Activated T-helper 1 cell treated with anti-CD3 and anti-CD28 coated beads, Interleukin-12 subunit alpha, Interleukin-12 subunit beta, Interleukin-2, Interleukin-4 antibody, amounts not matched to agents 30 ng/mL and 10 ng/mL and 1 ng/mL, durations not matched to agents 14 hours and 24 hours and 36 hours (primary cell): ENCODE measurements at regions not wholly inside any gene's neighbourhood (a gene's known extent, or its start where the extent isn't known, plus 50 kb on each side); places are given as distances from the start of the nearest gene placed in this dataset.

Experiments
- DNase-seq: peaks from one replicate; pipeline ENCODE4 v3.0.0; 2021; ENCODE audit warnings: low spot score
- H3K27ac Mint-ChIP-seq: one replicate; pipeline ENCODE4 v1.8.0; 2021; ENCODE audit warnings: mild to moderate bottlenecking, mixed read lengths
- H3K27me3 Mint-ChIP-seq: one replicate; pipeline ENCODE4 v1.8.0; 2022; ENCODE audit warnings: mild to moderate bottlenecking, moderate library complexity, mixed read lengths; ENCODE audit not compliant: insufficient read depth
- H3K36me3 Mint-ChIP-seq: one replicate; pipeline ENCODE4 v1.8.0; 2021; ENCODE audit warnings: low read depth, mixed read lengths
- H3K4me1 Mint-ChIP-seq: one replicate; pipeline ENCODE4 v1.8.0; 2021; ENCODE audit warnings: low read depth, mixed read lengths
- H3K4me3 Mint-ChIP-seq: one replicate; pipeline ENCODE4 v1.8.0; 2021; ENCODE audit warnings: mild to moderate bottlenecking, moderate library complexity, mixed read lengths
- H3K9me3 Mint-ChIP-seq: one replicate; pipeline ENCODE4 v1.8.0; 2021; ENCODE audit warnings: mixed read lengths
- intact Hi-C: fragments of 100-400 bp; cut with micrococcal nuclease; formaldehyde crosslinking; loops from one replicate; pipeline ENCODE4 v1.15.1; 2024

- Mint-ChIP-seq H3K9me3 (no peaks in the 10 kb centered on the region), H3K4me1 (no peaks in the 10 kb centered on the region), H3K4me3 (no peak overlapping the region), H3K27me3 (no peaks in the 10 kb centered on the region), H3K36me3 (no peaks in the 10 kb centered on the region), H3K27ac (no peak overlapping the region)
- DNase-seq = no peak
- intact Hi-C loops = no loop called here
These were observed 600.8 kb upstream of the ZNF385D start for GRCh38 chr3:22351806-22352205.

GRCh38 chr3:22353126-22353525 is 602.1 kb upstream of the ZNF385D start:
- DNase-seq = no peak
- Mint-ChIP-seq H3K36me3 (no peaks in the 10 kb centered on the region), H3K4me1 (no peaks in the 10 kb centered on the region)

GRCh38 chr3:22358334-22358733 is 607.3 kb upstream of the ZNF385D start:
- intact Hi-C loops = no loop called here
- no peaks in the 10 kb centered on the region for H3K27me3 Mint-ChIP-seq
- H3K9me3 Mint-ChIP-seq = no peaks in the 10 kb centered on the region
- no peaks in the 10 kb centered on the region for H3K4me1 Mint-ChIP-seq
- no peak overlapping the region for H3K4me3 Mint-ChIP-seq
- H3K27ac Mint-ChIP-seq = no peak overlapping the region
- no peaks in the 10 kb centered on the region for H3K36me3 Mint-ChIP-seq
- DNase-seq = no peak

More at GRCh38 chr3:22353126-22353525, 602.1 kb upstream of the ZNF385D start:
- Mint-ChIP-seq H3K4me3 (no peak overlapping the region), H3K27ac (no peak overlapping the region), H3K9me3 (no peaks in the 10 kb centered on the region), H3K27me3 (no peaks in the 10 kb centered on the region)
- intact Hi-C loops = no loop called here

- Mint-ChIP-seq H3K4me1 (no peaks in the 10 kb centered on the region), H3K27me3 (no peaks in the 10 kb centered on the region), H3K9me3 (no peaks in the 10 kb centered on the region), H3K36me3 (no peaks in the 10 kb centered on the region), H3K27ac (no peak overlapping the region), H3K4me3 (no peak overlapping the region)
- no peak for DNase-seq
- intact Hi-C loops = no loop called here
These were observed 609.2 kb upstream of the ZNF385D start for GRCh38 chr3:22360164-22360563.

GRCh38 chr3:22360970-22361369 is 610.0 kb upstream of the ZNF385D start:
- H3K27ac Mint-ChIP-seq = no peak overlapping the region
- H3K4me3 Mint-ChIP-seq = no peak overlapping the region
- H3K9me3 Mint-ChIP-seq = no peaks in the 10 kb centered on the region
- intact Hi-C loops = no loop called here
- DNase-seq = no peak
- H3K36me3 Mint-ChIP-seq = no peaks in the 10 kb centered on the region
- no peaks in the 10 kb centered on the region for H3K4me1 Mint-ChIP-seq
- H3K27me3 Mint-ChIP-seq = no peaks in the 10 kb centered on the region

- no peak overlapping the region for H3K4me3 Mint-ChIP-seq
- intact Hi-C loops = no loop called here
- H3K4me1 Mint-ChIP-seq = no peaks in the 10 kb centered on the region
- no peak overlapping the region for H3K27ac Mint-ChIP-seq
- H3K36me3 Mint-ChIP-seq = no peaks in the 10 kb centered on the region
- H3K9me3 Mint-ChIP-seq = no peaks in the 10 kb centered on the region
- DNase-seq = no peak
- H3K27me3 Mint-ChIP-seq = no peaks in the 10 kb centered on the region
These were observed 610.5 kb upstream of the ZNF385D start for GRCh38 chr3:22361521-22361920.

- DNase-seq = no peak
- no peak overlapping the region for H3K4me3 Mint-ChIP-seq
- H3K36me3 Mint-ChIP-seq = no peaks in the 10 kb centered on the region
- no peaks in the 10 kb centered on the region for H3K27me3 Mint-ChIP-seq
- no peak overlapping the region for H3K27ac Mint-ChIP-seq
- H3K9me3 Mint-ChIP-seq = no peaks in the 10 kb centered on the region
- H3K4me1 Mint-ChIP-seq = no peaks in the 10 kb centered on the region
- intact Hi-C loops = no loop called here
These were observed 613.8 kb upstream of the ZNF385D start for GRCh38 chr3:22364851-22365250.

GRCh38 chr3:22366781-22367180 is 615.8 kb upstream of the ZNF385D start:
- Mint-ChIP-seq H3K9me3 (no peaks in the 10 kb centered on the region), H3K27me3 (peaks cover 5% of the 10 kb centered on the region), H3K27ac (no peak overlapping the region), H3K4me1 (no peaks in the 10 kb centered on the region), H3K36me3 (no peaks in the 10 kb centered on the region), H3K4me3 (no peak overlapping the region)
- intact Hi-C loops = no loop called here
- DNase-seq = no peak

- Mint-ChIP-seq H3K36me3 (no peaks in the 10 kb centered on the region), H3K9me3 (no peaks in the 10 kb centered on the region), H3K27me3 (peaks cover 14% of the 10 kb centered on the region), H3K27ac (no peak overlapping the region), H3K4me1 (no peaks in the 10 kb centered on the region), H3K4me3 (no peak overlapping the region)
- DNase-seq = no peak
- intact Hi-C loops = no loop called here
These were observed 620.0 kb upstream of the ZNF385D start for GRCh38 chr3:22371036-22371435.

GRCh38 chr3:22371607-22372291 is 620.7 kb upstream of the ZNF385D start:
- DNase-seq = no peak
- no peaks in the 10 kb centered on the region for H3K36me3 Mint-ChIP-seq
- no peak overlapping the region for H3K27ac Mint-ChIP-seq
- H3K27me3 Mint-ChIP-seq = peaks cover 14% of the 10 kb centered on the region
- intact Hi-C loops = no loop called here
- H3K4me1 Mint-ChIP-seq = no peaks in the 10 kb centered on the region
- no peak overlapping the region for H3K4me3 Mint-ChIP-seq
- no peaks in the 10 kb centered on the region for H3K9me3 Mint-ChIP-seq

- Mint-ChIP-seq H3K36me3 (no peaks in the 10 kb centered on the region), H3K27ac (no peak overlapping the region)
- intact Hi-C loops = no loop called here
These were observed 621.5 kb upstream of the ZNF385D start for GRCh38 chr3:22372292-22373062.

GRCh38 chr3:22373182-22373581 is 622.2 kb upstream of the ZNF385D start:
- intact Hi-C loops = no loop called here
- Mint-ChIP-seq H3K4me3 (no peak overlapping the region), H3K4me1 (no peaks in the 10 kb centered on the region), H3K27ac (no peak overlapping the region), H3K36me3 (no peaks in the 10 kb centered on the region), H3K27me3 (peaks cover 14% of the 10 kb centered on the region), H3K9me3 (no peaks in the 10 kb centered on the region)
- DNase-seq = no peak

More at GRCh38 chr3:22372292-22373062, 621.5 kb upstream of the ZNF385D start:
- H3K27me3 Mint-ChIP-seq = peaks cover 14% of the 10 kb centered on the region
- no peaks in the 10 kb centered on the region for H3K4me1 Mint-ChIP-seq
- H3K9me3 Mint-ChIP-seq = no peaks in the 10 kb centered on the region
- no peak overlapping the region for H3K4me3 Mint-ChIP-seq
- no peak for DNase-seq

GRCh38 chr3:22373827-22374226 is 622.8 kb upstream of the ZNF385D start:
- Mint-ChIP-seq H3K4me3 (no peak overlapping the region), H3K4me1 (no peaks in the 10 kb centered on the region), H3K36me3 (no peaks in the 10 kb centered on the region), H3K27ac (no peak overlapping the region), H3K9me3 (no peaks in the 10 kb centered on the region), H3K27me3 (peaks cover 14% of the 10 kb centered on the region)
- no peak for DNase-seq
- intact Hi-C loops = no loop called here
